IMR-90 (cell line): ENCODE measurements at regions not wholly inside any gene's neighbourhood (a gene's known extent, or its start where the extent isn't known, plus 50 kb on each side); places are given as distances from the start of the nearest gene placed in this dataset.

Source experiments
- ATAC-seq: fragments of 200-7000 bp; cut with Tn5 transposase; 2 replicates; pipeline ENCODE4 v1.9.1; 2020; ENCODE audit warnings: low read depth, mild to moderate bottlenecking, moderate library complexity
- BruUV-seq: library from RNA; stranded (reverse); fragments of 400-500 nt; replicated peaks from 2 replicates; lab custom pipeline; 2021; lab: Mats Ljungman, UMichigan
- CTCF ChIA-PET: fragments of 300-600 bp; formaldehyde crosslinking; extraction: SDS; loops from one replicate; lab custom pipeline; 2021; ENCODE audit warnings: antibody characterized with exemption; lab: Yijun Ruan, JAX
- POLR2A ChIA-PET: fragments of 300-600 bp; sonication (Branson Sonifier 250); formaldehyde crosslinking; loops from one replicate; lab custom pipeline; 2022; ENCODE audit warnings: antibody characterized with exemption; ENCODE audit not compliant: unreplicated experiment; lab: Charles Lee
- DNase-seq: peaks from one replicate; pipeline ENCODE4 v3.0.0; 2013
- H2AFZ ChIP-seq: replicated peaks from 2 replicates; pipeline ENCODE3; 2013; ENCODE audit warnings: low read length, mild to moderate bottlenecking; ENCODE audit not compliant: poor library complexity
- H2AK5ac ChIP-seq: 2 replicates; pipeline ENCODE4 v1.6.1; 2013; ENCODE audit warnings: low read depth, low read length, inconsistent platforms
- H2AK9ac ChIP-seq: replicated peaks from 2 replicates; pipeline ENCODE3; 2013; ENCODE audit warnings: mild to moderate bottlenecking, low read depth, low read length, moderate library complexity; ENCODE audit not compliant: poor library complexity
- H2BK120ac ChIP-seq: 2 replicates; pipeline ENCODE4 v1.6.1; 2013; ENCODE audit warnings: low read depth, low read length, inconsistent platforms
- H2BK15ac ChIP-seq: 3 replicates; pipeline ENCODE4 v1.6.1; 2013; ENCODE audit warnings: low read depth, low read length, inconsistent platforms
- H2BK20ac ChIP-seq: 2 replicates; pipeline ENCODE4 v1.6.1; 2013; ENCODE audit warnings: low read depth, mild to moderate bottlenecking, inconsistent platforms, low read length, moderate library complexity
- H2BK5ac ChIP-seq: 2 replicates; pipeline ENCODE4 v1.6.1; 2013; ENCODE audit warnings: mild to moderate bottlenecking, low read depth, low read length, inconsistent platforms; ENCODE audit not compliant: poor library complexity, severe bottlenecking
- H3K14ac ChIP-seq: replicated peaks from 2 replicates; pipeline ENCODE4 v1.6.1; 2013; ENCODE audit warnings: low read depth, low read length, inconsistent platforms
- H3K18ac ChIP-seq: 2 replicates; pipeline ENCODE4 v1.6.1; 2013; ENCODE audit warnings: low read depth, low read length, control low read depth
- H3K23ac ChIP-seq: 2 replicates; pipeline ENCODE4 v1.6.1; 2013; ENCODE audit warnings: low read depth, low read length, inconsistent platforms
- H3K27ac ChIP-seq: 2 replicates; pipeline ENCODE4 v1.5.1; 2013; ENCODE audit warnings: mild to moderate bottlenecking, control low read depth, low read length; ENCODE audit not compliant: insufficient read depth
- H3K27me3 ChIP-seq: 2 replicates; pipeline ENCODE4 v1.6.1; 2013; ENCODE audit warnings: low read length; ENCODE audit not compliant: control insufficient read depth, insufficient read depth
- H3K36me3 ChIP-seq: 2 replicates; pipeline ENCODE4 v1.6.1; 2013; ENCODE audit warnings: low read length, mixed read lengths; ENCODE audit not compliant: control insufficient read depth, insufficient read depth
- H3K4ac ChIP-seq: 2 replicates; pipeline ENCODE4 v1.6.1; 2013; ENCODE audit warnings: low read depth, low read length, inconsistent platforms
- H3K4me1 ChIP-seq: 2 replicates; pipeline ENCODE4 v1.6.1; 2013; ENCODE audit warnings: low read length, mixed read lengths; ENCODE audit not compliant: control insufficient read depth, insufficient read depth
- H3K4me2 ChIP-seq: 2 replicates; pipeline ENCODE4 v1.6.1; 2013; ENCODE audit warnings: low read depth, mild to moderate bottlenecking, control low read depth, low read length, moderate library complexity
- H3K4me3 ChIP-seq: 2 replicates; pipeline ENCODE4 v1.5.1; 2013; ENCODE audit warnings: low read depth, mild to moderate bottlenecking, control low read depth, low read length, moderate library complexity; ENCODE audit not compliant: insufficient read depth
- H3K56ac ChIP-seq: 2 replicates; pipeline ENCODE4 v1.6.1; 2013; ENCODE audit warnings: low read length, inconsistent platforms; ENCODE audit not compliant: insufficient read depth; ENCODE audit errors: extremely low read depth
- H3K79me1 ChIP-seq, 2 experiments: 2 replicates each; pipeline ENCODE4 v1.6.1; 2013; ENCODE audit warnings: low read length in 2 of 2, inconsistent platforms in 1 of 2, low read depth in 1 of 2
- H3K9ac ChIP-seq: 2 replicates; pipeline ENCODE4 v1.6.1; 2013; ENCODE audit warnings: low read depth, low read length, control low read depth
- H3K9me1 ChIP-seq: 2 replicates; pipeline ENCODE4 v1.6.1; 2013; ENCODE audit warnings: low read length, inconsistent platforms; ENCODE audit not compliant: insufficient read depth
- H3K9me3 ChIP-seq: 2 replicates; pipeline ENCODE4 v1.6.1; 2013; ENCODE audit warnings: low read length; ENCODE audit not compliant: control insufficient read depth, insufficient read depth
- H4K20me1 ChIP-seq: 2 replicates; pipeline ENCODE4 v1.6.1; 2013; ENCODE audit warnings: low read length, inconsistent platforms; ENCODE audit not compliant: insufficient read depth
- H4K5ac ChIP-seq: 2 replicates; pipeline ENCODE4 v1.6.1; 2013; ENCODE audit warnings: mild to moderate bottlenecking, low read depth, low read length, control low read depth
- H4K8ac ChIP-seq, 2 experiments: 2 replicates each; pipeline ENCODE4 v1.6.1; 2013; ENCODE audit warnings: low read depth in 2 of 2, low read length in 2 of 2, control low read depth in 1 of 2, inconsistent platforms in 1 of 2
- H4K91ac ChIP-seq: 2 replicates; pipeline ENCODE4 v1.6.1; 2013; ENCODE audit warnings: low read depth, low read length, inconsistent platforms; ENCODE audit not compliant: insufficient read depth
- BHLHE40 ChIP-seq: fragments of 150-350 bp; IDR thresholded peaks from 2 replicates; pipeline ENCODE4 v1.6.1; 2016; ENCODE audit warnings: mild to moderate bottlenecking, low read depth, low read length
- CEBPB ChIP-seq: IDR thresholded peaks from 2 replicates; pipeline ENCODE4 v1.6.1; 2012; ENCODE audit warnings: low read depth, low read length, improper control_type of control experiment
- CHD1 ChIP-seq: IDR thresholded peaks from 2 replicates; pipeline ENCODE4 v1.6.1; 2012; ENCODE audit warnings: low read depth, low read length, improper control_type of control experiment
- CTCF ChIP-seq: conservative IDR thresholded peaks from 2 replicates; pipeline ENCODE4 v1.5.1; 2012; ENCODE audit warnings: mild to moderate bottlenecking, low read depth, low read length, improper control_type of control experiment
- ELK1 ChIP-seq: fragments of 150-350 bp; IDR thresholded peaks from 2 replicates; pipeline ENCODE4 v1.6.1; 2016; ENCODE audit warnings: low read depth, mild to moderate bottlenecking, low read length, moderate library complexity, borderline replicate concordance
- FOS ChIP-seq: fragments of 150-350 bp; IDR thresholded peaks from 2 replicates; pipeline ENCODE4 v1.6.1; 2016; ENCODE audit warnings: low read depth, low read length
- MAFK ChIP-seq: IDR thresholded peaks from 2 replicates; pipeline ENCODE4 v1.6.1; 2012; ENCODE audit warnings: low read depth, low read length, improper control_type of control experiment
- MAZ ChIP-seq: IDR thresholded peaks from 2 replicates; pipeline ENCODE4 v1.6.1; 2012; ENCODE audit warnings: low read depth, mild to moderate bottlenecking, low read length, improper control_type of control experiment, moderate library complexity, borderline replicate concordance
- MXI1 ChIP-seq: IDR thresholded peaks from 2 replicates; pipeline ENCODE4 v1.6.1; 2012; ENCODE audit warnings: low read depth, mild to moderate bottlenecking, low read length, moderate library complexity, borderline replicate concordance
- NFE2L2 ChIP-seq: fragments of 150-350 bp; IDR thresholded peaks from 2 replicates; pipeline ENCODE4 v1.6.1; 2016; ENCODE audit warnings: low read depth, mild to moderate bottlenecking, low read length
- POLR2A ChIP-seq: IDR thresholded peaks from 2 replicates; pipeline ENCODE4 v1.6.1; 2012; ENCODE audit warnings: mild to moderate bottlenecking, low read depth, low read length
- RAD21 ChIP-seq: IDR thresholded peaks from 2 replicates; pipeline ENCODE4 v1.6.1; 2012; ENCODE audit warnings: low read length, improper control_type of control experiment
- RCOR1 ChIP-seq: IDR thresholded peaks from 2 replicates; pipeline ENCODE4 v1.6.1; 2012; ENCODE audit warnings: mild to moderate bottlenecking, low read length, improper control_type of control experiment; ENCODE audit not compliant: insufficient replicate concordance
- RFX5 ChIP-seq: IDR thresholded peaks from 2 replicates; pipeline ENCODE4 v1.8.0; 2012; ENCODE audit warnings: low read depth, mild to moderate bottlenecking, low read length, moderate library complexity
- SMC3 ChIP-seq: fragments of 150-350 bp; IDR thresholded peaks from 2 replicates; pipeline ENCODE4 v1.6.1; 2016; ENCODE audit warnings: low read depth, mild to moderate bottlenecking, antibody characterized with exemption, low read length, moderate library complexity
- USF2 ChIP-seq: fragments of 150-350 bp; IDR thresholded peaks from 2 replicates; pipeline ENCODE4 v1.6.1; 2017; ENCODE audit warnings: mild to moderate bottlenecking, antibody characterized with exemption, low read length, low read depth
- WGBS, 2 experiments: methylation state at CpG; one replicate each; pipeline versions ENCODE4 v1.1.5 to v1.1.7; 2013; ENCODE audit warnings: missing lambda C conversion rate in 2 of 2; ENCODE audit not compliant: insufficient read length in 1 of 2; ENCODE audit errors: extremely low coverage in 2 of 2; 5-methylcytosine and 5-hydroxymethylcytosine counted together
- dilution Hi-C: fragments of 300-500 bp; cut with HindIII; formaldehyde crosslinking; loops from one replicate; pipeline ENCODE4 v1.14.3; 2018; ENCODE audit warnings: low sequenced_read_pairs; ENCODE audit not compliant: unreplicated experiment
- in situ Hi-C: fragments of 300-500 bp; cut with MboI; formaldehyde crosslinking; loops from 3 replicates; pipeline ENCODE4 v1.14.3; 2019; ENCODE audit warnings: low sequenced_read_pairs, inconsistent platforms, mixed read lengths
- intact Hi-C: fragments of 100-400 bp; cut with micrococcal nuclease; formaldehyde crosslinking; loops from 2 replicates; pipeline ENCODE4 v1.10.0; 2022

GRCh38 chr3:65077124-65077523 is 389.3 kb upstream of the ADAMTS9 start:
- CTCF ChIA-PET, result interaction anchor here (1.0 kb wide), 1 partner anchor 9 kb away, joined by 3 read pairs; no protein-coding TSS in a partner anchor
- ATAC-seq (no peak), DNase-seq (no peak)
- Histone ChIP-seq H2BK5ac (no peak overlapping the region), H3K9me1 (no peaks in the 10 kb centered on the region), H3K9me3 (no peaks in the 10 kb centered on the region), H3K56ac (no peak overlapping the region), H3K14ac (no peak overlapping the region), H3K23ac (no peak overlapping the region), H3K18ac (no peak overlapping the region), H3K27me3 (peaks cover 5% of the 10 kb centered on the region; the same call in 1 of the 2 replicates), H2AFZ (no peak overlapping the region), H2AK5ac (no peak overlapping the region), H2BK15ac (no peak overlapping the region), H3K27ac (no peak overlapping the region), H3K4me2 (no peak overlapping the region), H4K8ac (no peak overlapping the region), H4K20me1 (no peaks in the 10 kb centered on the region), H2BK20ac (no peak overlapping the region), H2BK120ac (no peak overlapping the region), H4K5ac (no peak overlapping the region), H3K4me1 (no peaks in the 10 kb centered on the region), H4K91ac (no peak overlapping the region), H3K4ac (no peak overlapping the region), H3K79me1 (no peaks in the 10 kb centered on the region), H2AK9ac (no peak overlapping the region), H3K9ac (no peak overlapping the region), H3K36me3 (no peaks in the 10 kb centered on the region), H3K4me3 (no peak overlapping the region)
- TF ChIP-seq CEBPB (no peak), RAD21 (no peak), BHLHE40 (no peak), CHD1 (no peak), SMC3 (no peak), MAZ (no peak), POLR2A (no peak), RCOR1 (no peak), MAFK (no peak), RFX5 (no peak), USF2 (no peak), CTCF (no peak), ELK1 (no peak), FOS (no peak), NFE2L2 (no peak), MXI1 (no peak)
- WGBS, 2 experiments, result 83% methylated on average over 1 of the region's 2 CpGs; no CpG with 5 or more reads in 1 of the 2 experiments
- no TSS peak for BruUV-seq
- dilution Hi-C loops, result no loop called here
- POLR2A ChIA-PET, result no interaction called here
- intact Hi-C loops, result no loop called here
- in situ Hi-C loops, result no loop called here
